ENCODE measurements at regions not wholly inside any gene's neighbourhood (a gene's known extent, or its start where the extent isn't known, plus 50 kb on each side); places are given as distances from the start of the nearest gene placed in this dataset.
A peak's percentile ranks its signal among the peaks of the same experiment; 100 is the strongest.

GRCh38 chr7:131197920-131198615, 129.6 kb upstream of the MKLN1 start:
- peak; percentile 84 for DNase-seq

DNA sequence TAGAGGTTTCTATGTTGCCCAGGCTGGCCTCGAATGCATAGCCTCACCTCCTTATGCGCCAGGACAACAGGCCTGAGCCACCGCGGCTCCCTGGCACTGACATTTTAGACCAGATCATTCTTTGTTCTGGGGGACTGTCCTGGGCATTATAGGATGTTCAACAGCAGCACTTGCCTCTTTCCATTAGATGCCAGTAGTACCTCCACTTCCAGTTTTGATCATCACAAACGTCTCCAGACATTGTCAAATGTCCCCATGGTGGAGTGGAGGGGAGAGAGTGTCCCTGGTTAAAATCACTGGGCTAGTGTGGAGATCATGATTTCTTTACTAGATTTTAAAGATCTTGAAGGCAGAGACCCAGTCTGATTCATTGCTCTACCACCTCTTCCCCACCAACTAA, 125.2 kb upstream of the MKLN1 start:
- no peak for DNase-seq

DNA sequence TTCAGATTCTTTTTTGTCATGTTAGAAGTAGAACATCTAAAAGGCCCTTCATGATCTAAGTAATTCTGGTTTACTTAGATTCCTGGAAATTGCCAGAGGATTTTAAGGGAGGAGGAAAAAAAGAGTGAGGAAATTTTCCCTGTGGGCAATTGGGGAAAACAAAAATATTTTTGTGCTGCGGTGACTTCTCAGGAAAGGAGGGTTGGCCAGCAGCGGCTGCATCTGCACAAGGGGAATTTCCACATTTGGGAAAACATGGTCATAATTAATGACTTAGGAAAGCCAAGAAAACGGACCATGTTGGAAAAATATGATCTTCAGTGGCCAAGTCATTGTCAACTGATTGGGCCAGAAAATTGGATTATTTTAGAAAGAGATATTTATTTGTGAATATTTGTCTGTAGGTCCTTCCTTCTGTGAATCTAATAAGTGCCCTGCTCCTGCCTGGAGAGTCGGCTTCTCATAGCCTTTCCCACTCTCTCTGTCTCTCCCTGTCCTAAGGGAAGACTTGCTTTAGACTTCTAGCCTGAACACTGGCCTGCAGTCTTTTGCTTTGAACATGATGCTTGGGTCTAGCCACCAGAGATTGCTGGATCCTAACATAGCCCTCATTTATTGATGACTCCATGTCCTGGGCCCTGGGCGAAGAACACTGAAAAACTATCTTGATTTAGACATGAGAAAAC, 124.2 kb upstream of the MKLN1 start:
- no peak for DNase-seq

- DNase-seq, result no peak
These were observed 118.9 kb upstream of the MKLN1 start for GRCh38 chr7:131208777-131209176.

- no peak for DNase-seq
These were observed 117.1 kb upstream of the MKLN1 start for GRCh38 chr7:131210618-131211017.

DNA sequence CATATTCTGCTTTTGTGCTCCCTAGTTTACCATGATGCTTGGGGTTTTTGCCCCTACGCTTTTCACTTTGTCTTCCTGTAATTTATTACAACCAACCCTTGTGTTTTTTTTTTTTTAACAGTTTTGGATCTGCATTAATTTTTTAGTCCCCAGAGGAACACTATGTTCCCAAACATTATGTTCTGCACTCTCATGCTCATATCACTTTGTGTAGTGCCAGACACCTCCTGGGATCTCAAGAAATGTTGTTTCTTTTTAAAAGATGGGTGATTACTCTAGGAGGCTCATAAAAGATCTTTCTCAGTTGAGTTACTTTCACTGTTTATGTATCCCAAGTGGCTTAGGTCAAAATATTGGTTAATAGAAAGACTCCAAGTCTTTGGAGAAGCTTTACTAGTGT, 116.2 kb upstream of the MKLN1 start:
- DNase-seq, result no peak

- DNase-seq, result peak; percentile 39
These were observed 115.6 kb upstream of the MKLN1 start for GRCh38 chr7:131212114-131212513.

DNA sequence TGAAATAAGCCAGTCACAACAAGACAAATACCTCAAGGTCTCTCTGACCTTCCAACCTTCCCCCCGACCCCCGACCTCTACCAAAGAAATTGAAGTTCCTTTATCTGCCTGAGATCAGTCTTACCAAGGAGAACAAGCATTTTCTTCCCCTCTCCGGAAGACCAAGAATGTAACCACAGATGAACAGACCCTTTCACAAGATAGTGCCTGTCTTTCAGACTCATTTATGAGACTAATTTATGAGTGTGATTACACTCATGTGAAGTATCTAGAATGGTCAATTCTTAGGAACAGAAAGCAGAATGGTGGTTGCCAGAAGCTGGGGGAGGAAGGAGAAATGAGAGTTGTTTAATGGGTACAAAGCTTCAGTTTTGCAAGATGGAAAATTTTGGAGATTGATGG, 108.9 kb upstream of the MKLN1 start:
- no peak for DNase-seq

DNA sequence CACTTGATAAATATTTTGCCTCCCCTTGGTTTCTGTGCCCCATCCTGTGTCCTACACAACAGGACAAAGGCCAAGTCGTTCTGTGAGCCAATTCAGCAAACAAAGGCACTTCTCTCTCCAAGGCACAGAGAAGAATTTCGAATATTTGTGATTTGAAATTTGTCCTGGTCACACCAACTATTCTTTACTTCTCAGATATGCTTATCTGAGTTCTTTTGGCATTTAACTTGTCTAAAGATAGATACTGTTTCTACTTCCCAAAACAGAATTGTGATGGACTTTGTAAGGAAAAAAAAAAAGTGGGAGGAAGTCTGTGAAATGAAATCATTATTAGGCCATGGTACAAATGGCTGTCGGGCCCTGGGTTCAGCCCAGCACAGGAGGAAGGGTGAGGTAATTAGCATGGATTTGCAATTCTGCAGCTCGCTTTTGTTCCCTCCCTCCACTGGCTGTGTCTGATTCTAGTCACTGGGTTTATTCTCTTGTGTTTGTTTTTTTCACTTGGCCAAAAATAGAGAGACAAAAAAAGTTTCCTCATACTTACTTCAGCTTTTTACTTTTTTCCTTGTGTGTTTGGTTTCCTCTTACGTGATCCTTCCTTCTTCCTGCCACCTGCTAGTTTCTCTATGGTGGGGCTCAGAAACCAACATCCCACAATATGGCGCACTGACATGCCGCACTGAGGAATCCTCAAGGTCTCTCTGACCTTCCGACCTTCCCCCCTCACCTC, 108.2 kb upstream of the MKLN1 start:
- DNase-seq, result no peak

- no peak for DNase-seq
These were observed 106.6 kb upstream of the MKLN1 start for GRCh38 chr7:131221061-131221460.

DNA sequence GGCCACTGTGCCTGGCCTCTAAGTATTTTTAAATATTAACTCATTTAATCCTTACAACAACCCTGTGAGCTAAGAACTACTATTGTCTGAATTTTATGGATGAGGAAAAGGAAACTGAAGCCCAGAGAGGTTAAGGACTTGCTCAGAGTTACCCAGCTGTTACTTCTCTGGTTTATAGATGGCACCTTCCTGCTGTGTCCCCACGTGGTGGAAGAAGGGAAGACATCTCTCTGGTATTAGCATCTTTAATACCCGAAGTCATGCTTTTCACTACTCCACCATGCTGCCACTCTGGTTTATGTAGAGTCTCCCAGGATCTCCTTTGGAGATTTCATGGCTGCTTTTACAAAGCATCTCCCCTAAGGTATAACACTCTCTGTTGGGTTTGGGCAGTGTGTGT, 105.5 kb upstream of the MKLN1 start:
- no peak for DNase-seq

DNA sequence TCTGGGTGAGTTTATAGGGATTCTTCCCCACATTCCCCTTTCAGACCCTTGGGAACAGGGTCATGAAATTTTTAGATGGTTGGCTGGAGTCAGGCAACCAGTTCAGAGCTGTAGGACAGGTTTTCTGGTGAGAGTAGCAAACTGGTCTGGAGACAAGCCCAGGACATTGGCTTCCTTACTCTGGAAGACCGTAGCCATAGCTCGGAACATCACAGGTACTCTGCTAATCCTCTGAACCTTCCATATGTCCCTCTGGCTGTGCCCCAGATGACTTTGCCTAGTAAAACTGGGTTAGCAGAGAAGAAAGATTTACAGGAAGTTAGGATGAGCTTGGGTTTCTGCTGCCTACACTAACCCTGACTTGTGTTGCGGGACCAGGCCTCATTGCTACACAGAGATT, 104.5 kb upstream of the MKLN1 start:
- DNase-seq, result no peak

- peak; percentile 21 for DNase-seq
These were observed 102.7 kb upstream of the MKLN1 start for GRCh38 chr7:131224996-131225395.

DNA sequence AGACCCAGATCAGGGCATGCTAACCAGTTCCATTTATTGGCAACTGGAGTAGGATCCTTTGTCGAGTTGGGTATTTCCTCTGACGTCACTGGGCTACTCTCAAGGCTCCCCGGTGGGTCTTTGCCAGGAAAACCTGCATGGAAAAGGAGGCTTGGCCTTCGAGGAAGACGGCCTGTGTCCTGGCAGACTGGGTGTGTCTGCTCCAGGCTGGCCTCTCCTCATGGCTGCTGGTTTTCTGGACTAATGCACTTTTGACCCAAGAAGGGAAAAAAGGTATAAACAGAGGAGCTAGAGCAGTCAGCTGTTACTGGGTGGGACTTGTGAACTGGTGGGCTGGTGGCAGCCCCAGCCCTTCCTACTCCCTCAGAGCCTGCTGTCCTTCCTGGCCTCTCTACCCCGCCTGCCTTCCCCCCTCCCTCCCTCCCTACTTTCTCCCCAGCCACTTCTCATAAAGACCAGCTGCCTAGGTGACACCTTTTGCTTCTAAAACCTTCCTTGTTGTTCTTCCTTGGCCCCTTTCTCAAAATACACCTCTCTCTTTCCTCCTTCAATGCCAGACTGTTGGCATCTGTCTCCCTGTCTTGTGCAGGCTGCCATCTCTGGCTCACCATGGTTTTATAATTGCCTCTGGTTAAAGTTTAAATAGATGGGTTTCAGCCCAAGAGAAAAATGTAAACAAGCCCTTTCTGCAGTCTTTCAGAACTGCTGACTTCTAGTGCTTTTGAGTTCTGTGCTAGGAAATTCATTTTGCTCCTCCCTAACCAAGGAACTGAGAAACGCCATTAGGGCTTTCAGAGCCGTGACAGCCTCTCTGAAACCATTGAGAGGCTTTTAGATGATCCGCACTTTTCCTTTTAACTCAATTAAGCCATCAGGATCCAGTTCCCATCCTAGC, 101.8 kb upstream of the MKLN1 start:
- DNase-seq, result peak; percentile 34

- no peak for DNase-seq
These were observed 101.2 kb upstream of the MKLN1 start for GRCh38 chr7:131226514-131226865.

DNA sequence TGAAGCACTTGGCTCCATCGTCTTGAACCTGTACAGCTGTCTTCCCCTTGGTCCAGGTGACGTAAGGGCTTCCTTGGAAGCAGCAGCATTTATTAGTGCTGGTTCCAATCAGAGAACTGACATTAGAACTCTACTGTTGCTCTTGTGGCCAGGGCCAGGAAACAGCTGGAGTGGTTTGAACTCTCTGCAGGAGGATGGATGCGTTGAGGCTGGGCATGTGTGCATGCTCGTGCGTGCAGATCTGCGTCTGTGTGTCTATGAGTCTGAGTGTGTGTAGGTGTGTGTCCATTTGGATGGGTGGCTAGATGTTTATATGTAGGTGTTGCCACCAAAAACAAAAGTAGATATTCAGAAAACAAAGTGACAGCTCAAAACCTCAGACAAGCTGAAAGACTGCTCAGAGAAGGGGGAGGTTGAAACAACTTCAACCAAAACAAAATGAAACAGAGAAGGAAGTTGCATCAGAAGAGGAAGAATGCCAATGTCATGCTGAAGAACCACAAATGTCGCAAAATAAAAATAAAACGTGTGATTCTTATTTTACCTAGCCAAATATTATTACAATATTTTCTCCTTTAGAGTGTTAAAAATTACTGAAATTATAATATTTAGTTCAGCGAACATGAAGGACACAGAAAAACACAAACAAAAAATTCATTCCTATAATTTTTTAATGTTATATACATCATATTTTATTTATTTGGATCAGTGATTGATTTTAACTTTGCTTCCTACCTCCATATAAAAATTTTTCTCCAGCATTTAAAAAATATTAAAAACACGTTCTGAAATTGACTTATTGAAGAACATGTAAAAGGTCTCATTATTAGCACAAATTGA, 96.1 kb upstream of the MKLN1 start:
- peak; percentile 72 for DNase-seq

DNA sequence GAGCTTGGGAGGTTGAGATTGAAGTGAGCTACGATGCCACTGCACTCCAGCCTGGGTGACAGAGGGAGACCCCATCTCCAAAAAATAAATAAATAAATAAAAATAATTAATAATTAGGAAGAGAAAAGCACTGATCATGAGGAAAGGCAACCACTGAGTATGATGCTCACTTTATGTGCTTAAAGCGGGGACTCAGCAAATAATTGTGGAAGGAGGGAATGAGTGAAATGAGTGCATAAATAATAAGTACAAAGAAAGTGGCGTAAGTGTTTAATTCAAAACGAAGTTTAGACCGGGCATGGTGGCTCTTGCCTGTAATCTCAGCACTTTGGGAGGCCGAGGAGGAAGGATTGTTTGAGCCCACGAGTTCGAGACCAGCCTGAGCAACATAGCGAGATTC, 94.9 kb upstream of the MKLN1 start:
- DNase-seq, result no peak

GRCh38 chr7:131233193-131233592, 94.5 kb upstream of the MKLN1 start:
- DNase-seq, result no peak

GRCh38 chr7:131234719-131235488, 92.8 kb upstream of the MKLN1 start:
- DNase-seq, result peak; percentile 54

DNA sequence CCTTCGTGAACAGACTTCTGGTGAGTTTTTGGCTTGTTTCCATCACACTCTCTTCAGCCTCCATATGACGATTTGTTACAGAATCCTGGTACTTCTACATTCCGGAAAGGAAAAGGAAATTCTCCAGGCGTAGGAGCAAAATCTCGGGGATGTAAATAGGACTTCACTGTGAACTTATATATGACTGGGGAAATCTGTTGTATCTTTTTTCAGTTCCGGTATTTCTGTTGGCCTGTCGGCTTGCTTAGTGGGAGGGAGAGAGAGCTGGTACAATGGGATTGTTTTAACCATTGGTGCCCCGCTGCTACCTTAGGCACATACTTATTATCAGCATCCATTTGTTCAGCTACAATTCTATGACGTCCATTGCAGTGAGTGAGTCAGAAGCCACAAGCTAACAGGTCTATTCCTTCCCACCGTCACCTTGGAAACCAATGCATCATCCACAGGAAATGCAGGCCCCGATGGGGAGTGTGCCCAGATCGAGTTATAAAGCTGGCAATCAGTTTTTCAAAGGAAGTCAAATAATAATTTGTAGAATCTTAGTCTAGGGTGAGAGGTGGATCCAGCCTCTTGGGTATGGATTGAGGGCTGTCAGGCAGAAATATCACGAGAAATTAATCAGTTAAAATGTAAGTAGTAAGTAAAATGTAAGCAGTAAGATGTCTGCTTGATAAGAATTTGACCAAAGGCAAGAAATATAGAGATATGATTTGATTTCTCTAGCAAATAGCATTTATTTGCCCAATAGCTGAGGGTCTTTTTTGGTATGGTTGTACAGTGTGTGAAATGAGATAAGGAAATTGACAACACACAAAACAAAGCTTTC, 92.0 kb upstream of the MKLN1 start:
- peak; percentile 97 for DNase-seq

DNA sequence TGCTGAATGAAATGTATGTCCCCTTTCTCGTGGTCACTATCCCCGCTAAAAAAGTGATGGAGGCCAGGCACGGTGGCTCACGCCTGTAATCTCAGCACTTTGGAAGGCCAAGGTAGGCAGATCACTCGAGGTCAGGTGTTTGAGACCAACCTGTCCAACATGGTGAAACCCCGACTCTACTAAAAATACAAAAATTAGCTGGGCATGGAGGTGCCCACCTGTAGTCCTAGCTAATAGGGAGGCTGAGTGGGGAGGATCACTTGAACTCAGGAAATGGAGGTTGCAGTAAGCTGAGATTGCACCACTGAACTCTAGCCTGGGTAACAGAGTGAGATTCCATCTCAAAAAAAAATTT, 91.4 kb upstream of the MKLN1 start:
- DNase-seq, result no peak
